ENCODE measurements at regions not wholly inside any gene's neighbourhood (a gene's known extent, or its start where the extent isn't known, plus 50 kb on each side); places are given as distances from the start of the nearest gene placed in this dataset.

GRCh38 chr4:171751538-171751937 lies 61.7 kb upstream of the GALNTL6 start:
- DNase-seq (ENCODE audit: extremely low read depth in 1 of 4, low spot score in 3 of 4): no peak
- H3K36me3 ChIP-seq (ENCODE audit: control insufficient read depth, insufficient read depth, low read length): no peaks in the 10 kb centered on the region
- H3K79me2 ChIP-seq (ENCODE audit: control insufficient read depth, insufficient read depth, low read length): no peaks in the 10 kb centered on the region
- CTCF ChIA-PET (ENCODE audit: low intra/inter-chr PET ratio): no interaction called here
- no peaks in the 10 kb centered on the region for H3K27me3 ChIP-seq (ENCODE audit: control insufficient read depth in 2 of 2, insufficient read depth in 2 of 2, low read length in 2 of 2)
- no peak for TF ChIP-seq GABPB2 (CRISPR knock-in tag; conservative IDR thresholded peaks at IDR 0.05)
- no peak for TF ChIP-seq SMARCC2 (IDR thresholded peaks at IDR 0.05; ENCODE audit: low read depth)
- no peak for TF ChIP-seq SMC3 (conservative IDR thresholded peaks at IDR 0.05; ENCODE audit: insufficient read depth, low read depth, low read length)
- no peak for TF ChIP-seq MCM5 (IDR thresholded peaks at IDR 0.05; ENCODE audit: low read depth)
- no peak for TF ChIP-seq ZNF740 (CRISPR knock-in tag; IDR thresholded peaks at IDR 0.05)
- TF ChIP-seq ZNF740 (tag; IDR thresholded peaks at IDR 0.05): no peak
- no peak for TF ChIP-seq FUS (optimal IDR thresholded peaks at IDR 0.05; ENCODE audit: low read depth, low read length)
- TF ChIP-seq CC2D1A (IDR thresholded peaks at IDR 0.05): no peak
- no peak for TF ChIP-seq THRA (IDR thresholded peaks at IDR 0.05)
- no peak for TF ChIP-seq ZNF408 (CRISPR knock-in tag; IDR thresholded peaks at IDR 0.05; ENCODE audit: low read depth)
- no peak for TF ChIP-seq ZNF140 (CRISPR knock-in tag; IDR thresholded peaks at IDR 0.05)
- TF ChIP-seq ARID1B (IDR thresholded peaks at IDR 0.05): no peak
- no peak for TF ChIP-seq CCAR2 (IDR thresholded peaks at IDR 0.05; ENCODE audit: low read depth, low read length)
- no peak for TF ChIP-seq C11orf30 (IDR thresholded peaks at IDR 0.05; ENCODE audit: low read depth)
- no peak for TF ChIP-seq TAL1 (IDR thresholded peaks at IDR 0.05)
- no peak for TF ChIP-seq ZNF766 (CRISPR knock-in tag; conservative IDR thresholded peaks at IDR 0.05)
- no peak for FAIRE-seq
- no peak for ATAC-seq
- no TSS peak for BruUV-seq (replicated peaks)
- intact Hi-C loops (cut with micrococcal nuclease) (no loop called here), in situ Hi-C loops (cut with MboI) (no loop called here)
- 7% methylated on average over 2 of the region's 2 CpGs for WGBS (ENCODE audit: insufficient coverage, low coverage, missing lambda C conversion rate)
- POLR2A ChIA-PET: no interaction called here
- H3K4me2 ChIP-seq (ENCODE audit: insufficient read depth, low read length): no peak overlapping the region
- H3K27ac ChIP-seq (ENCODE audit: extremely low read depth, low read depth, low read length): no peak overlapping the region
- H3K9me3 ChIP-seq (replicated peaks; ENCODE audit: control insufficient read depth, insufficient read depth, low read depth, low read length): no peaks in the 10 kb centered on the region
- H3K4me1 ChIP-seq (replicated peaks in 1 of 2; ENCODE audit: control insufficient read depth in 2 of 2, insufficient read depth in 2 of 2, low read length in 2 of 2): no peaks in the 10 kb centered on the region
- H3K9ac ChIP-seq (ENCODE audit: insufficient read depth in 1 of 2, low read depth in 2 of 2, low read length in 2 of 2): no peak overlapping the region
- no peak overlapping the region for H3K4me3 ChIP-seq
- no peaks in the 10 kb centered on the region for H3K9me1 ChIP-seq (ENCODE audit: control insufficient read depth, insufficient read depth, low read length)
- no peak overlapping the region for H2AFZ ChIP-seq (ENCODE audit: low read depth, low read length)
- no peaks in the 10 kb centered on the region for H4K20me1 ChIP-seq (replicated peaks; ENCODE audit: control insufficient read depth, insufficient read depth, low read length)

All from K562 (cell line).